Keratinocyte (primary cell): ENCODE measurements at regions not wholly inside any gene's neighbourhood (a gene's known extent, or its start where the extent isn't known, plus 50 kb on each side); places are given as distances from the start of the nearest gene placed in this dataset.

Source experiments
- EZH2 ChIP-seq: IDR thresholded peaks from one replicate; pipeline ENCODE4 v1.6.1; 2012; ENCODE audit warnings: inconsistent platforms, mild to moderate bottlenecking, low read length, moderate library complexity
- TF ChIP-seq, protein P1 (sequence below), 3 experiments: IDR thresholded peaks in 1 of 3; conservative IDR thresholded peaks in 1 of 3; optimal IDR thresholded peaks in 1 of 3; 2 replicates in 2 of 3; 3 replicates in 1 of 3; pipeline versions ENCODE3 to v1.5.1; 2011; ENCODE audit warnings: low read length in 3 of 3, mild to moderate bottlenecking in 3 of 3, moderate library complexity in 2 of 3, control low read depth in 1 of 3, inconsistent platforms in 1 of 3; ENCODE audit not compliant: insufficient read depth in 2 of 3; ENCODE audit errors: extremely low read depth in 1 of 3

DNA sequence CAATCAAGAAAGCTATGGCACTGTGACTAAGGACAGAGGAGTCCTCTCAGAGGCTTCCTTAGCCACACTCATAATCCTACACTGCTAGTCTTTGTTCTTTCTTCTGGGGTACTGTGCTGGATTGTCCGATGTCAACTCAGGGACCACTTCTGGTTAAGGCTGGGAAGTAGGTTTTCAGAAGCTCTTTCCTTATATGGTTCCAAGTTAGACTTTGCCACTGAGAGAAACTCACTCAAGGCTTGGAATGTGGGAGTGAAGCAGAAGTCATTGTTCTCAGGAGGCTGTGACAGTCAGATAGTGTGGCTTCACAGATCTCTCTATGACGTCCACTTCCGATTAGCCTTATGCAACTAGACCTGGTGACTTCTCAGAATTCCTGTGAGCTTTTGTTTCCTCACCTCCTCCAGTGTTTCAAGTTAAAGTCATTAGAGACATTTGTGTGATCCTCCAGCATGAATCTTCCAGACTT is 317.3 kb upstream of the F9 start:
- TF ChIP-seq, protein P1, sequence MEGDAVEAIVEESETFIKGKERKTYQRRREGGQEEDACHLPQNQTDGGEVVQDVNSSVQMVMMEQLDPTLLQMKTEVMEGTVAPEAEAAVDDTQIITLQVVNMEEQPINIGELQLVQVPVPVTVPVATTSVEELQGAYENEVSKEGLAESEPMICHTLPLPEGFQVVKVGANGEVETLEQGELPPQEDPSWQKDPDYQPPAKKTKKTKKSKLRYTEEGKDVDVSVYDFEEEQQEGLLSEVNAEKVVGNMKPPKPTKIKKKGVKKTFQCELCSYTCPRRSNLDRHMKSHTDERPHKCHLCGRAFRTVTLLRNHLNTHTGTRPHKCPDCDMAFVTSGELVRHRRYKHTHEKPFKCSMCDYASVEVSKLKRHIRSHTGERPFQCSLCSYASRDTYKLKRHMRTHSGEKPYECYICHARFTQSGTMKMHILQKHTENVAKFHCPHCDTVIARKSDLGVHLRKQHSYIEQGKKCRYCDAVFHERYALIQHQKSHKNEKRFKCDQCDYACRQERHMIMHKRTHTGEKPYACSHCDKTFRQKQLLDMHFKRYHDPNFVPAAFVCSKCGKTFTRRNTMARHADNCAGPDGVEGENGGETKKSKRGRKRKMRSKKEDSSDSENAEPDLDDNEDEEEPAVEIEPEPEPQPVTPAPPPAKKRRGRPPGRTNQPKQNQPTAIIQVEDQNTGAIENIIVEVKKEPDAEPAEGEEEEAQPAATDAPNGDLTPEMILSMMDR (optimal IDR thresholded peaks at IDR 0.05 in 1 of 3, IDR thresholded peaks at IDR 0.05 in 1 of 3, conservative IDR thresholded peaks at IDR 0.05 in 1 of 3; ENCODE audit: extremely low read depth in 1 of 3, insufficient read depth in 2 of 3, low read length in 3 of 3): no peak
- no peak for TF ChIP-seq EZH2
